Heart left ventricle (tissue), 16 donors: ENCODE measurements at regions not wholly inside any gene's neighbourhood (a gene's known extent, or its start where the extent isn't known, plus 50 kb on each side); places are given as distances from the start of the nearest gene placed in this dataset.
A peak's percentile ranks its signal among the peaks of the same experiment; 100 is the strongest.

Experiments used
- ATAC-seq, 4 donors: fragments of 200-7000 bp; cut with Tn5 transposase; one replicate each; pipeline ENCODE4 v1.9.1; 2020 to 2022; ENCODE audit warnings: moderate library complexity in 4 of 4, mild to moderate bottlenecking in 3 of 4, moderate number of reproducible peaks in 1 of 4
- DNase-seq, 5 donors: peaks; one replicate each; pipeline ENCODE4 v3.0.0-alpha.2; 2020
- H3K27ac ChIP-seq, 12 donors: fragments of 200-600 bp; sonication (generic) in 4 of 12; one replicate each; pipeline versions ENCODE4 v1.5.0 to v1.8.0; 2016 to 2022; ENCODE audit warnings: mild to moderate bottlenecking in 2 of 12
- H3K27me3 ChIP-seq, 9 donors: fragments of 200-600 bp; sonication (generic) in 2 of 9; one replicate each; pipeline versions ENCODE4 v1.5.1 to v1.8.0; 2016 to 2022; ENCODE audit warnings: mild to moderate bottlenecking in 3 of 9
- H3K36me3 ChIP-seq, 9 donors: fragments of 200-600 bp; sonication (generic) in 2 of 9; one replicate each; pipeline versions ENCODE4 v1.5.0 to v1.8.0; 2018 to 2022; ENCODE audit warnings: mild to moderate bottlenecking in 2 of 9
- H3K4me1 ChIP-seq, 12 donors: fragments of 200-600 bp; sonication (generic) in 4 of 12; one replicate each; pipeline versions ENCODE4 v1.5.0 to v1.8.0; 2016 to 2022; ENCODE audit warnings: mild to moderate bottlenecking in 3 of 12
- H3K4me3 ChIP-seq, 12 donors: fragments of 200-600 bp; sonication (generic) in 4 of 12; one replicate each; pipeline versions ENCODE4 v1.5.0 to v1.8.0; 2017 to 2022; ENCODE audit warnings: mild to moderate bottlenecking in 9 of 12, moderate library complexity in 4 of 12
- H3K9me3 ChIP-seq, 12 donors: fragments of 200-600 bp; sonication (generic) in 4 of 12; one replicate each; pipeline versions ENCODE4 v1.5.0 to v1.8.0; 2016 to 2022; ENCODE audit warnings: mild to moderate bottlenecking in 1 of 12
- CTCF ChIP-seq, 12 donors: fragments of 200-600 bp; sonication (generic) in 4 of 12; IDR thresholded peaks; one replicate each; pipeline versions ENCODE4 v1.5.0 to v1.8.0; 2018 to 2022; ENCODE audit warnings: antibody characterized with exemption in 12 of 12, mild to moderate bottlenecking in 5 of 12
- POLR2A ChIP-seq, 2 donors: fragments of 450-650 bp; IDR thresholded peaks; one replicate each; pipeline ENCODE4 v1.6.1; 2017; ENCODE audit warnings: antibody characterized with exemption in 2 of 2, mild to moderate bottlenecking in 2 of 2, moderate library complexity in 2 of 2
- WGBS, 4 donors: extraction: QIAGEN DNeasy Blood & Tissue Kit in 2 of 4; methylation state at CpG; one replicate each; pipeline versions ENCODE4 v1.1.5 to v1.1.7; 2013 to 2018; 5-methylcytosine and 5-hydroxymethylcytosine counted together
- intact Hi-C, 10 donors: fragments of 100-400 bp; cut with DNase I; formaldehyde crosslinking; loops; one replicate each; pipeline versions ENCODE4 v1.11.1 to v1.14.2; 2022
- donor health status: ischemic (EF 13 %, LVEDD 7.1; RV severe dilation, severe dysfunction).
- donor health status: healthy with polysubstance abuse.
- donor health status: DM: no; HTN: yes; CAD: no.
- donor health status: DM: no; HTN: no; CAD: no.
- donor health status: ischemic (EF 25% LVEDD 6.9; RV normal size, moderate dysfunction).
- donor health status: ischemic (EF 25% LVEDD 5.7; RV mildly dilated, moderate dysfunction).
- donor health status: healthy.
- donor health status: DM: yes; HTN: yes; CAD: no.
- donor health status: ischemic (EF 35%, LVEDD 5.7; RV mildly dilated, moderate dysfunction).
- donor health status: nonischemic (EF 11% LVEDD 7.7; RV severe dilation, severe dysfunction).
- donor health status: DM: yes; HTN: yes; CAD: no.
- donor health status: PGD.
- donor health status: ischemic (EF 29% LVEDD 5.4; RV normal size, mild dysfunction).
- donor health status: nonischemic (EF 23%, LVEDD 6.1; RV moderate dilation, normal function).

- TF ChIP-seq POLR2A (IDR thresholded peaks at IDR 0.05) (no peak), CTCF (IDR thresholded peaks at IDR 0.05) (no peak)
- no peak for ATAC-seq
- Histone ChIP-seq H3K36me3 (no peaks in the 10 kb centered on the region), H3K9me3 (no peaks in the 10 kb centered on the region), H3K27me3 (peaks cover 17 to 58% (median 38%) of the 10 kb centered on the region in 9 donors), H3K4me3 (peak overlapping the region in 6 of 12 donors; percentile 1 to 24 (median 8)), H3K27ac (no peak overlapping the region), H3K4me1 (peaks cover 0 to 23% (median 5%) of the 10 kb centered on the region in 12 donors)
- intact Hi-C loops = no loop called here
- 2 to 4% (median 2%) methylated on average over 44 to 76 of the region's 76 CpGs for WGBS, 4 donors
- DNase-seq = no peak
Measured at GRCh38 chr11:116579857-116580727, 192.7 kb downstream of the BUD13 start.

- DNase-seq (peak in 2 of 5 donors; percentile 19 to 43), ATAC-seq (peak in 3 of 4 donors; percentile 67 to 91 (median 81))
- Histone ChIP-seq H3K4me3 (no peak overlapping the region), H3K4me1 (peaks cover 0 to 23% (median 5%) of the 10 kb centered on the region in 12 donors), H3K36me3 (no peaks in the 10 kb centered on the region), H3K9me3 (no peaks in the 10 kb centered on the region), H3K27ac (no peak overlapping the region), H3K27me3 (peaks cover 17 to 50% (median 35%) of the 10 kb centered on the region in 9 donors)
- 6 to 11% (median 7%) methylated on average over 8 to 9 of the region's 9 CpGs for WGBS, 4 donors
- TF ChIP-seq POLR2A (IDR thresholded peaks at IDR 0.05) (no peak), CTCF (IDR thresholded peaks at IDR 0.05) (no peak)
- intact Hi-C loops = no loop called here
Measured at GRCh38 chr11:116579031-116579653, 193.6 kb downstream of the BUD13 start.

- Histone ChIP-seq H3K4me3 (no peak overlapping the region), H3K27ac (no peak overlapping the region), H3K27me3 (peaks cover 17 to 45% (median 35%) of the 10 kb centered on the region in 9 donors), H3K36me3 (no peaks in the 10 kb centered on the region), H3K9me3 (no peaks in the 10 kb centered on the region), H3K4me1 (peaks cover 0 to 23% (median 5%) of the 10 kb centered on the region in 12 donors)
- intact Hi-C loops = no loop called here
- ATAC-seq (no peak), DNase-seq (no peak)
- TF ChIP-seq CTCF (IDR thresholded peaks at IDR 0.05) = no peak
- TF ChIP-seq POLR2A (IDR thresholded peaks at IDR 0.05) = no peak
- WGBS, 4 donors = 73 to 87% (median 84%) methylated on average over 3 of the region's 3 CpGs
Measured at GRCh38 chr11:116577956-116578355, 194.8 kb downstream of the BUD13 start.

GRCh38 chr11:116577273-116577672, 195.5 kb downstream of the BUD13 start:
- Histone ChIP-seq H3K4me1 (peaks cover 0 to 23% (median 5%) of the 10 kb centered on the region in 12 donors), H3K36me3 (no peaks in the 10 kb centered on the region), H3K4me3 (no peak overlapping the region), H3K27ac (no peak overlapping the region), H3K27me3 (peaks cover 17 to 45% (median 33%) of the 10 kb centered on the region in 9 donors), H3K9me3 (no peaks in the 10 kb centered on the region)
- ATAC-seq (peak in 3 of 4 donors; percentile 77 to 87 (median 81)), DNase-seq (peak in 1 of 5 donors; percentile 18)
- TF ChIP-seq CTCF (IDR thresholded peaks at IDR 0.05) = no peak
- TF ChIP-seq POLR2A (IDR thresholded peaks at IDR 0.05) = no peak
- 29 to 42% (median 32%) methylated on average over 4 of the region's 4 CpGs for WGBS, 4 donors
- intact Hi-C loops = no loop called here
